GM23248 (cell line): ENCODE measurements at regions not wholly inside any gene's neighbourhood (a gene's known extent, or its start where the extent isn't known, plus 50 kb on each side); places are given as distances from the start of the nearest gene placed in this dataset.

Source experiments
- DNase-seq: peaks from one replicate; pipeline ENCODE4 v3.0.0-alpha.2; 2015
- H2AFZ ChIP-seq: fragments of 200-600 bp; sonication (generic); 2 replicates; pipeline ENCODE4 v1.6.1; 2016; ENCODE audit warnings: antibody characterized with exemption
- H3F3A ChIP-seq: fragments of 200-600 bp; sonication (generic); 2 replicates; pipeline ENCODE4 v1.6.1; 2016; ENCODE audit warnings: mild to moderate bottlenecking, antibody characterized with exemption, mixed run types; ENCODE audit not compliant: insufficient read depth
- H3K27ac ChIP-seq: fragments of 200-600 bp; sonication (generic); 2 replicates; pipeline ENCODE4 v1.5.1; 2016; ENCODE audit warnings: mild to moderate bottlenecking
- H3K27me3 ChIP-seq: fragments of 200-600 bp; sonication (generic); replicated peaks from 2 replicates; pipeline ENCODE4 v1.6.1; 2016; ENCODE audit warnings: mild to moderate bottlenecking; ENCODE audit not compliant: insufficient read depth
- H3K36me3 ChIP-seq: fragments of 200-600 bp; sonication (generic); 2 replicates; pipeline ENCODE4 v1.6.1; 2016; ENCODE audit warnings: low read depth, mild to moderate bottlenecking
- H3K4me1 ChIP-seq: fragments of 200-600 bp; sonication (generic); 2 replicates; pipeline ENCODE4 v1.6.1; 2016; ENCODE audit warnings: mild to moderate bottlenecking; ENCODE audit not compliant: insufficient read depth
- H3K4me2 ChIP-seq: fragments of 200-600 bp; sonication (generic); one replicate; pipeline ENCODE4 v1.6.1; 2016; ENCODE audit warnings: mild to moderate bottlenecking; ENCODE audit not compliant: unreplicated experiment
- H3K4me3 ChIP-seq: fragments of 200-600 bp; sonication (generic); 2 replicates; pipeline ENCODE4 v1.5.1; 2016; ENCODE audit warnings: mild to moderate bottlenecking
- H3K79me2 ChIP-seq: fragments of 200-600 bp; sonication (generic); 2 replicates; pipeline ENCODE4 v1.6.1; 2016; ENCODE audit warnings: mild to moderate bottlenecking; ENCODE audit not compliant: insufficient read depth
- H3K9ac ChIP-seq: fragments of 200-600 bp; sonication (generic); 2 replicates; pipeline ENCODE4 v1.6.1; 2016; ENCODE audit warnings: mild to moderate bottlenecking
- H3K9me2 ChIP-seq: fragments of 200-600 bp; sonication (generic); 2 replicates; pipeline ENCODE4 v1.6.1; 2016; ENCODE audit warnings: mixed run types, mild to moderate bottlenecking, moderate library complexity; ENCODE audit not compliant: insufficient read depth
- H3K9me3 ChIP-seq: fragments of 200-600 bp; sonication (generic); one replicate; pipeline ENCODE4 v1.6.1; 2017; ENCODE audit warnings: low read depth
- H4K20me1 ChIP-seq: fragments of 200-600 bp; sonication (generic); 2 replicates; pipeline ENCODE4 v1.6.0; 2016; ENCODE audit not compliant: insufficient read depth
- EZH2 ChIP-seq: fragments of 200-600 bp; sonication (generic); IDR thresholded peaks from 2 replicates; pipeline ENCODE4 v1.6.1; 2018; ENCODE audit warnings: antibody characterized with exemption, mild to moderate bottlenecking; ENCODE audit not compliant: insufficient read depth, poor library complexity, severe bottlenecking
- EZH2phosphoT487 ChIP-seq: fragments of 200-600 bp; sonication (generic); IDR thresholded peaks from 2 replicates; pipeline ENCODE4 v1.6.1; 2018; ENCODE audit warnings: antibody characterized with exemption, moderate library complexity, mild to moderate bottlenecking, low read depth; ENCODE audit not compliant: insufficient read depth
- WGBS, 2 experiments: methylation state at CpG; one replicate each; pipeline ENCODE4 v1.1.6; 2015 to 2017; ENCODE audit warnings: low lambda C conversion rate in 2 of 2, low coverage in 1 of 2; ENCODE audit errors: missing lambda C conversion rate in 2 of 2; 5-methylcytosine and 5-hydroxymethylcytosine counted together
- in situ Hi-C: fragments of 300-500 bp; cut with MboI; formaldehyde crosslinking; loops from 2 replicates; pipeline ENCODE4 v1.15.0; 2020

- H2AFZ ChIP-seq: no peak overlapping the region
- 37 to 58% methylated on average over 2 of the region's 2 CpGs for WGBS, 2 experiments
- no peak for DNase-seq
- H3K4me3 ChIP-seq: no peak overlapping the region
- no peaks in the 10 kb centered on the region for H3K79me2 ChIP-seq
- H3F3A ChIP-seq: no peaks in the 10 kb centered on the region
- no peak overlapping the region for H3K27ac ChIP-seq
- in situ Hi-C loops: no loop called here
- no peak overlapping the region for H3K9ac ChIP-seq
- H4K20me1 ChIP-seq: no peaks in the 10 kb centered on the region
- H3K27me3 ChIP-seq: peaks cover 24% of the 10 kb centered on the region
- no peaks in the 10 kb centered on the region for H3K36me3 ChIP-seq
- no peaks in the 10 kb centered on the region for H3K9me3 ChIP-seq
- H3K4me2 ChIP-seq: no peak overlapping the region
- no peak for TF ChIP-seq EZH2phosphoT487
- TF ChIP-seq EZH2: no peak
- H3K9me2 ChIP-seq: no peaks in the 10 kb centered on the region
- no peaks in the 10 kb centered on the region for H3K4me1 ChIP-seq
Measured at GRCh38 chr1:204819495-204819894, 51.2 kb upstream of the NFASC start.
